CD14-positive monocyte (primary cell): ENCODE measurements at regions not wholly inside any gene's neighbourhood (a gene's known extent, or its start where the extent isn't known, plus 50 kb on each side); places are given as distances from the start of the nearest gene placed in this dataset.

Experiments used
- DNase-seq, 3 donors: peaks; one replicate each; pipeline ENCODE4 v3.0.0-alpha.2; 2011 to 2022
- H2AFZ ChIP-seq: 2 replicates; pipeline ENCODE4 v1.6.0; 2012; ENCODE audit warnings: mild to moderate bottlenecking, low read depth, low read length, inconsistent platforms; ENCODE audit not compliant: insufficient read depth, poor library complexity, severe bottlenecking
- H3K27ac ChIP-seq, 2 donors: 1 replicate in 1 of 2; 2 replicates in 1 of 2; pipeline ENCODE4 v1.5.1; 2012 to 2013; ENCODE audit warnings: low read length in 2 of 2, control low read depth in 1 of 2, inconsistent platforms in 1 of 2, low read depth in 1 of 2, mild to moderate bottlenecking in 1 of 2
- H3K27me3 ChIP-seq, 2 donors: one replicate each; pipeline versions ENCODE4 v1.6.0 to v1.6.1; 2011 to 2013; ENCODE audit warnings: low read length in 2 of 2; ENCODE audit not compliant: control insufficient read depth in 2 of 2, insufficient read depth in 2 of 2
- H3K36me3 ChIP-seq, 2 donors: replicated peaks in 1 of 2; 1 replicate in 1 of 2; 2 replicates in 1 of 2; pipeline versions ENCODE4 v1.5.1 to v1.6.1; 2012 to 2013; ENCODE audit warnings: low read length in 2 of 2, control low read depth in 1 of 2, inconsistent platforms in 1 of 2, mild to moderate bottlenecking in 1 of 2; ENCODE audit not compliant: insufficient read depth in 2 of 2, control insufficient read depth in 1 of 2
- H3K4me1 ChIP-seq, 2 donors: 1 replicate in 1 of 2; 2 replicates in 1 of 2; pipeline versions ENCODE4 v1.5.1 to v1.6.1; 2012 to 2013; ENCODE audit warnings: low read length in 2 of 2, control low read depth in 1 of 2, inconsistent platforms in 1 of 2, mild to moderate bottlenecking in 1 of 2, moderate library complexity in 1 of 2; ENCODE audit not compliant: insufficient read depth in 2 of 2, control insufficient read depth in 1 of 2
- H3K4me2 ChIP-seq: replicated peaks from 2 replicates; pipeline ENCODE3; 2012; ENCODE audit warnings: low read length, moderate library complexity, mild to moderate bottlenecking; ENCODE audit not compliant: poor library complexity, severe bottlenecking; ENCODE audit errors: extremely low read depth
- H3K4me3 ChIP-seq, 3 experiments: fragments of 200-600 bp in 1 of 3; sonication (generic) in 1 of 3; replicated peaks in 1 of 3; 1 replicate in 2 of 3; 2 replicates in 1 of 3; pipeline ENCODE4 v1.5.1; 2011 to 2013; ENCODE audit warnings: low read length in 3 of 3, mild to moderate bottlenecking in 3 of 3, control low read depth in 2 of 3, low read depth in 2 of 3, inconsistent platforms in 1 of 3, moderate library complexity in 1 of 3
- H3K79me2 ChIP-seq: 2 replicates; pipeline ENCODE4 v1.6.0; 2012; ENCODE audit warnings: mild to moderate bottlenecking, control low read depth, inconsistent platforms, low read length, moderate library complexity; ENCODE audit not compliant: insufficient read depth
- H3K9ac ChIP-seq: 2 replicates; pipeline ENCODE4 v1.6.0; 2017; ENCODE audit warnings: low read length, mild to moderate bottlenecking; ENCODE audit not compliant: insufficient read depth, poor library complexity, severe bottlenecking
- H3K9me3 ChIP-seq, 2 donors: replicated peaks in 1 of 2; 1 replicate in 1 of 2; 2 replicates in 1 of 2; pipeline versions ENCODE4 v1.5.1 to v1.6.1; 2012 to 2013; ENCODE audit warnings: low read length in 2 of 2, control low read depth in 1 of 2; ENCODE audit not compliant: control insufficient read depth in 1 of 2, insufficient read depth in 1 of 2
- H4K20me1 ChIP-seq: 2 replicates; pipeline ENCODE4 v1.6.0; 2012; ENCODE audit warnings: mild to moderate bottlenecking, low read length, control low read depth, moderate library complexity; ENCODE audit not compliant: insufficient read depth
- H3K27ac Mint-ChIP-seq, 7 donors: one replicate each; pipeline ENCODE4 v1.8.0; 2020; ENCODE audit warnings: mild to moderate bottlenecking in 7 of 7, mixed read lengths in 7 of 7, moderate library complexity in 6 of 7, inconsistent platforms in 2 of 7
- H3K27me3 Mint-ChIP-seq, 3 donors: one replicate each; pipeline ENCODE4 v1.8.0; 2021 to 2022; ENCODE audit warnings: low read depth in 3 of 3, mild to moderate bottlenecking in 3 of 3, mixed read lengths in 3 of 3, moderate library complexity in 3 of 3, inconsistent platforms in 1 of 3
- H3K36me3 Mint-ChIP-seq, 2 donors: one replicate each; pipeline ENCODE4 v1.8.0; 2020; ENCODE audit warnings: mixed read lengths in 2 of 2, inconsistent platforms in 1 of 2, mild to moderate bottlenecking in 1 of 2
- H3K4me1 Mint-ChIP-seq: one replicate; pipeline ENCODE4 v1.8.0; 2020; ENCODE audit warnings: mild to moderate bottlenecking, mixed read lengths
- H3K4me3 Mint-ChIP-seq, 2 donors: one replicate each; pipeline ENCODE4 v1.8.0; 2020; ENCODE audit warnings: mild to moderate bottlenecking in 2 of 2, mixed read lengths in 2 of 2, moderate library complexity in 1 of 2
- H3K9me3 Mint-ChIP-seq, 7 donors: one replicate each; pipeline ENCODE4 v1.8.0; 2020 to 2022; ENCODE audit warnings: mixed read lengths in 7 of 7, mild to moderate bottlenecking in 6 of 7, moderate library complexity in 6 of 7, inconsistent platforms in 2 of 7
- CTCF ChIP-seq: fragments of 200-600 bp; IDR thresholded peaks from one replicate; pipeline ENCODE4 v1.8.0; 2022; ENCODE audit warnings: antibody characterized with exemption, mild to moderate bottlenecking
- WGBS: methylation state at CpG from one replicate; pipeline ENCODE4 v1.1.5; 2013; ENCODE audit warnings: missing lambda C conversion rate; ENCODE audit not compliant: insufficient coverage; 5-methylcytosine and 5-hydroxymethylcytosine counted together
- intact Hi-C, 2 donors: fragments of 100-400 bp; cut with micrococcal nuclease; formaldehyde crosslinking; loops; one replicate each; pipeline versions ENCODE4 v1.15.0 to v1.15.1; 2023

DNA sequence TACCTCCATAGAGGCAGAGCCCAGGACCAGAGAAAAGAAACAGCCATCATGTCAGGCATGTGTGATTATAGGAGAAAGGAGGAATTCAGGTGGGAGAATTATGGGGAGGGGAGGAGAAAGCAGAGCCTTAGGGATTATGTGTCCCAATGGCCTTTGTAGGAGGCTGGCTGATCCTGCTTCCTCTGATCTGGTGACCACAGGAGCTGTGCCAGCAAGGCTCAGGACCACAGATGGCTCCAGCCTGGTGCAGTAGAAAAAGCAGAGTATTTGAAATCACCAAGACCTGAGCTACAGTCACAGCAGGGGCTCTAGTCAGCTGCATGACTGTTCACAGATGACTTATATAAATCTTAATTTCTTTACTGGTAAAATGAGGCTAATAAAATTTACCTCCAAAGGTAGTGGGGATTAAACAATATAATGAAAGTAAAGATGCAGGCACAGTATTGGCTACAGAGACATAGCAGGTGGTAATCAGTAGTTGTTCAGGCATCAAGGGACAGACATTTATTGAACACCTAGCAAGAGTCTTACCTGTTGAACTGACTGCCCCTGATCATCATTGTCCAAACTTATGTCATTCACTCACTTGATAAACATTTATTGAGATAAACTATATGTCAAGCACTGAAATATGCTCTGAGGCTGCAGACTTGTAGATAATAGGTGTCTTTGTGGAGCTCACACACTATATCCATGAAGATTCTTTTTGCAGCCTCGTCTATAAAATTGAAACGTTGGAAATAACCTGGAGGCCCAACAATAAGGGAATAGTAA, 121.3 kb downstream of the MYCN start:
- H3K4me1 ChIP-seq: peaks cover 0 to under 1% of the 10 kb centered on the region in 2 donors
- H3K4me3 ChIP-seq: no peak overlapping the region
- H3K79me2 ChIP-seq: no peaks in the 10 kb centered on the region
- intact Hi-C loops: no loop called here
- no peak for DNase-seq
- TF ChIP-seq CTCF: no peak
- peaks cover 10 to 29% (median 20%) of the 10 kb centered on the region in 7 donors for H3K9me3 Mint-ChIP-seq
- H3K27me3 Mint-ChIP-seq: peaks cover 0 to 3% (median 1%) of the 10 kb centered on the region in 3 donors
- no CpG with 5 or more reads among the region's 2 CpGs for WGBS
- H3K4me2 ChIP-seq: no peak overlapping the region
- H3K27me3 ChIP-seq: no peaks in the 10 kb centered on the region
- H3K36me3 ChIP-seq: no peaks in the 10 kb centered on the region
- H3K4me1 Mint-ChIP-seq: peaks cover 6% of the 10 kb centered on the region
- H3K4me3 Mint-ChIP-seq: no peak overlapping the region
- no peak overlapping the region for H3K27ac Mint-ChIP-seq
- peaks cover 19 to 22% of the 10 kb centered on the region in 2 donors for H3K9me3 ChIP-seq
- no peaks in the 10 kb centered on the region for H3K36me3 Mint-ChIP-seq
- H3K9ac ChIP-seq: no peak overlapping the region
- no peak overlapping the region for H2AFZ ChIP-seq
- no peaks in the 10 kb centered on the region for H4K20me1 ChIP-seq
- no peak overlapping the region for H3K27ac ChIP-seq

- no peak for DNase-seq
- Mint-ChIP-seq H3K4me3 (no peak overlapping the region), H3K4me1 (peaks cover 13% of the 10 kb centered on the region), H3K27me3 (peaks cover 0 to 3% (median 1%) of the 10 kb centered on the region in 3 donors), H3K27ac (no peak overlapping the region), H3K36me3 (no peaks in the 10 kb centered on the region), H3K9me3 (peaks cover 10 to 29% (median 20%) of the 10 kb centered on the region in 7 donors)
- Histone ChIP-seq H3K4me2 (no peak overlapping the region), H3K27ac (no peak overlapping the region), H3K9ac (no peak overlapping the region), H3K79me2 (no peaks in the 10 kb centered on the region), H3K9me3 (peaks cover 19 to 22% of the 10 kb centered on the region in 2 donors), H3K4me1 (peaks cover 7% of the 10 kb centered on the region in 2 donors), H2AFZ (no peak overlapping the region), H4K20me1 (no peaks in the 10 kb centered on the region), H3K36me3 (no peaks in the 10 kb centered on the region), H3K4me3 (no peak overlapping the region), H3K27me3 (no peaks in the 10 kb centered on the region)
- intact Hi-C loops: no loop called here
- WGBS: 100% methylated on average over 1 of the region's 3 CpGs
- no peak for TF ChIP-seq CTCF
Measured at GRCh38 chr2:16060936-16061338, 120.6 kb downstream of the MYCN start.
